RWPE2 (cell line): ENCODE measurements at regions not wholly inside any gene's neighbourhood (a gene's known extent, or its start where the extent isn't known, plus 50 kb on each side); places are given as distances from the start of the nearest gene placed in this dataset.
A peak's percentile ranks its signal among the peaks of the same experiment; 100 is the strongest.
"Not testable (repeated sequence)": the region's sequence is repeated elsewhere in the genome, so short reads cannot be mapped to it uniquely, and the experiment has no call there.

Source experiments
- ATAC-seq: fragments of 200-7000 bp; cut with Tn5 transposase; 3 replicates; pipeline ENCODE4 v1.9.1; 2021; ENCODE audit warnings: low read depth
- DNase-seq: peaks from one replicate; pipeline ENCODE4 v3.0.0-alpha.2; 2020; ENCODE audit warnings: low spot score
- H3K27ac ChIP-seq: fragments of 450-650 bp; 2 replicates; pipeline ENCODE4 v1.5.1; 2017; ENCODE audit warnings: mild to moderate bottlenecking; ENCODE audit not compliant: poor library complexity, severe bottlenecking
- H3K27me3 ChIP-seq: fragments of 250-450 bp; sonication (Bioruptor Pico); 2 replicates; pipeline ENCODE4 v1.5.1; 2021; ENCODE audit warnings: mild to moderate bottlenecking, moderate library complexity; ENCODE audit not compliant: insufficient read depth, poor library complexity, severe bottlenecking
- H3K36me3 ChIP-seq: fragments of 250-450 bp; sonication (Bioruptor Pico); 2 replicates; pipeline ENCODE4 v1.5.1; 2020; ENCODE audit warnings: low read depth, mild to moderate bottlenecking, moderate library complexity
- H3K4me1 ChIP-seq: fragments of 250-450 bp; sonication (Bioruptor Pico); 2 replicates; pipeline ENCODE4 v1.5.1; 2021; ENCODE audit warnings: mild to moderate bottlenecking, moderate library complexity; ENCODE audit not compliant: insufficient read depth, poor library complexity, severe bottlenecking
- H3K4me3 ChIP-seq: fragments of 250-450 bp; sonication (Bioruptor Pico); 2 replicates; pipeline ENCODE4 v1.5.1; 2021; ENCODE audit warnings: mild to moderate bottlenecking, moderate library complexity; ENCODE audit not compliant: severe bottlenecking
- H3K9me3 ChIP-seq: fragments of 250-450 bp; sonication (Bioruptor Pico); 2 replicates; pipeline ENCODE4 v1.5.1; 2021; ENCODE audit warnings: mild to moderate bottlenecking, moderate library complexity; ENCODE audit not compliant: severe bottlenecking
- TF ChIP-seq, protein P1 (sequence below): fragments of 450-650 bp; IDR thresholded peaks from one replicate; pipeline ENCODE4 v1.5.1; 2017; ENCODE audit warnings: mild to moderate bottlenecking, moderate library complexity; ENCODE audit not compliant: poor library complexity, severe bottlenecking

DNA sequence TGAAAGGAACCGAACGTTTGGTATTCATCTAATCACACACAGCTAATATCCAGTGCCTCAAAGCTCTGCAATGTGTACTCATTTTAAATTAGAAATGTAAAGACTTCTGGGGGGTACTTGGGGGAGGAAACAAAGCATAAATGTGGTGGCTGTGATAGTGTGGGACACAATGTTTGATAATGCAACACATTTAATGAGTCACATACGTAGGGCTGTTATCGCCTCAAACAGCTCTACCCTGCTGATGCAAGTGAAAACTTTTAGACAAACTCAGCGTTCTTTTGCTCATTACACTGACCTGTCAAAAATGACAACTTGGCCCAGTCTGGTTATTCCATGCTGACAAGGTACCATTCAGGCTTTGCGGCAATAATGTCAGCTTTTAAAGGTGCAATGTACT, 1227.1 kb upstream of the CELF4 start:
- no peak for DNase-seq
- H3K4me3 ChIP-seq: no peak overlapping the region
- H3K27ac ChIP-seq: no peak overlapping the region
- no peaks in the 10 kb centered on the region for H3K27me3 ChIP-seq
- TF ChIP-seq, protein P1, sequence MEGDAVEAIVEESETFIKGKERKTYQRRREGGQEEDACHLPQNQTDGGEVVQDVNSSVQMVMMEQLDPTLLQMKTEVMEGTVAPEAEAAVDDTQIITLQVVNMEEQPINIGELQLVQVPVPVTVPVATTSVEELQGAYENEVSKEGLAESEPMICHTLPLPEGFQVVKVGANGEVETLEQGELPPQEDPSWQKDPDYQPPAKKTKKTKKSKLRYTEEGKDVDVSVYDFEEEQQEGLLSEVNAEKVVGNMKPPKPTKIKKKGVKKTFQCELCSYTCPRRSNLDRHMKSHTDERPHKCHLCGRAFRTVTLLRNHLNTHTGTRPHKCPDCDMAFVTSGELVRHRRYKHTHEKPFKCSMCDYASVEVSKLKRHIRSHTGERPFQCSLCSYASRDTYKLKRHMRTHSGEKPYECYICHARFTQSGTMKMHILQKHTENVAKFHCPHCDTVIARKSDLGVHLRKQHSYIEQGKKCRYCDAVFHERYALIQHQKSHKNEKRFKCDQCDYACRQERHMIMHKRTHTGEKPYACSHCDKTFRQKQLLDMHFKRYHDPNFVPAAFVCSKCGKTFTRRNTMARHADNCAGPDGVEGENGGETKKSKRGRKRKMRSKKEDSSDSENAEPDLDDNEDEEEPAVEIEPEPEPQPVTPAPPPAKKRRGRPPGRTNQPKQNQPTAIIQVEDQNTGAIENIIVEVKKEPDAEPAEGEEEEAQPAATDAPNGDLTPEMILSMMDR: no peak
- H3K9me3 ChIP-seq: no peaks in the 10 kb centered on the region
- no peak for ATAC-seq
- no peaks in the 10 kb centered on the region for H3K36me3 ChIP-seq
- no peaks in the 10 kb centered on the region for H3K4me1 ChIP-seq

DNA sequence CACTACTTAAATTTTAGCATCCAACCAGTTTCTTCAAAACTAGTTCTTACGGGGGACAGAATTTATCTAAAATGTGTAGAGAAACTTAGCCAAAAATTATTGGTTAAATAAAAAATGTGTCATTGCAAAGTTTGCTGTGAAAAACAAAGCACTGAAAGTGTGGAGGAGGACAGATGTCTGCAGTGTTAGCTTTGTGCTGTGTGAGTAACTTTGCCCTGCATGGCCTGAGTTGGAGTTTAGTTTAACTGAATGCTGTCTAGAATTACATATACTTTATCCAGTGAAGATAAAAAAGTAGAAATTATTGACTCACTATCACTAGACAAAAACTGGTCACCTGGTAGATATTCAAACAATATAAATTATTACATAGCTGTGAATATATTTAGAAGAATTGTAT, 1225.2 kb upstream of the CELF4 start:
- no peak overlapping the region for H3K4me3 ChIP-seq
- no peaks in the 10 kb centered on the region for H3K27me3 ChIP-seq
- H3K27ac ChIP-seq: no peak overlapping the region
- H3K36me3 ChIP-seq: no peaks in the 10 kb centered on the region
- ATAC-seq: no peak
- no peaks in the 10 kb centered on the region for H3K9me3 ChIP-seq
- TF ChIP-seq, protein P1: no peak
- no peaks in the 10 kb centered on the region for H3K4me1 ChIP-seq
- DNase-seq: no peak

DNA sequence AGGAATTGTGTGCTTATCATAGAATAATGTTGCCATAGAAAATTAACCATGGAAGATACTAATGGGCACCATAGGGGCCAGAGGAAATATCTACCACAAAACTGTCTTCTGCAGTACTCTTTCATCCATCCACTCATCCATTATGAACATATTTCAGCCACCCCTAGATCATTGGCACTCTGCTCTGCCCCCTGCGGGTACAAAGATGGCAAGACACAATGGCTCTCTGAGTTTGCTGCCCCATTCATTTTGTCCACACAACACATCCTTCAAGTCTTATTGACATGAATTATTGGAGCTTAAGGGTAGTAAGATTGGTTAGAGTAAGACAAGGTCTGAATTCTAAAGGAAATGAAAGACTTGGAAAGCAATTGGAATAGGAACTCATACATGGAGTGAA, 1224.7 kb upstream of the CELF4 start:
- ATAC-seq (no peak), DNase-seq (no peak)
- Histone ChIP-seq H3K27ac (no peak overlapping the region), H3K4me3 (no peak overlapping the region), H3K27me3 (no peaks in the 10 kb centered on the region), H3K36me3 (no peaks in the 10 kb centered on the region), H3K9me3 (no peaks in the 10 kb centered on the region), H3K4me1 (no peaks in the 10 kb centered on the region)
- TF ChIP-seq, protein P1: peak; percentile 36

DNA sequence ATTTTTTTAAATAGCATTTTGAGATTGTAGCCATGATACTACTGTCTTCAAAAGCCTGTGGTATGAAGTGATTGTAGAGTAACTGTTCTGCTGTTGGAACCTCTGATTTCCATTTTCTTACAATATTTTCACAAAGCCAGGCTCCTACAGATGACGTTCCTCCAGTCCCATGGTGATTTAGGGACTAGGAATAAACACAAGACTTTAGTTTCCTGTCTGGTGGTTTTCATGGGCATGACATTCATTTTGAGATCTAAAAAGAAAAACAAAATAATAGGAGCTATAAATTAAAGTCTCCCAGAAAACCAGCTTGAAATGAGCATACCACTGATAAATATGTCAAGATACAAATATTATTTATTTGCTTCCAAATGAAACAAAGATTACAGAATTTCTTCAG, 1223.5 kb upstream of the CELF4 start:
- H3K4me3 ChIP-seq: no peak overlapping the region
- no peaks in the 10 kb centered on the region for H3K27me3 ChIP-seq
- H3K36me3 ChIP-seq: no peaks in the 10 kb centered on the region
- H3K27ac ChIP-seq: no peak overlapping the region
- TF ChIP-seq, protein P1: no peak
- H3K9me3 ChIP-seq: no peaks in the 10 kb centered on the region
- no peak for ATAC-seq
- no peaks in the 10 kb centered on the region for H3K4me1 ChIP-seq
- DNase-seq: no peak

DNA sequence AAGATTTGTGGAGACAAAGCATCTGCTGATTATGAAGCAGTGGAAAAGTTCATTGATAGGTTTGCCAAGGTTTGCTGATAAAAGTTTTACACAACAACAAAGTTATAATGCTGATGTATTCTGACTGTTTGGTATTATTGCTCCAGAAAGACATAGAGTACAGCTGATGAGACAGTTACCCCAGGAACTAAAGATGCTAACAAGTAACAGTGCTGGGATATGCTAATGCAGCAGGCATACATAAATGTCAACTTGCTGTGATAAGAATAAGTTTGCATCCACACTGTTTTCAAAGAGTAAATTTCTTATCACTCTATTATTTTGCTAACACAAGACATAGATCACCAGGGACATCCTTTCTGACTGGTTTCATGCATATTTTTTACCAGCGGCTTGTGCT, 1221.3 kb upstream of the CELF4 start:
- Histone ChIP-seq H3K27ac (no peak overlapping the region), H3K4me3 (no peak overlapping the region), H3K4me1 (no peaks in the 10 kb centered on the region), H3K9me3 (no peaks in the 10 kb centered on the region), H3K36me3 (no peaks in the 10 kb centered on the region), H3K27me3 (no peaks in the 10 kb centered on the region)
- DNase-seq (no peak), ATAC-seq (no peak)
- TF ChIP-seq, protein P1: no peak

DNA sequence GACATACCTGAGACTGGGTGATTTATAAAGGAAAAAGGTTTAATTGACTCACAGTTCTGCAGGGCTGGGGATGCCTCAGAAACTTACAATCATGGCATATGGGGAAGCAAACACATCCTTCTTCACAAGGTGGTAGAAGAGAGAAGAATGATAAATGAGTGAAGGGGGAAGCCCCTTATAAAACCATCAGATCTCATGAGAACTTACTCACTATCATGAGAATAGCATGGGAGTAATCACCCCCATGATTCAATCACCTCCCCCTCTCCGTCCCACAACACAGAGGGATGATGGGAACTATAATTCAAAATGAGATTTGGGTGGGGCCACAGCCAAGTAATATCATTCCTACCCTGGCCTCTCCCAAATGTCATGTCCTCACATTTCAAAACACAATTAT, 1206.0 kb upstream of the CELF4 start:
- DNase-seq, ATAC-seq: not testable (repeated sequence)

More for the DNA sequence above, 1206.0 kb upstream of the CELF4 start:
- H3K27me3 ChIP-seq, H3K4me1 ChIP-seq, H3K27ac ChIP-seq, H3K9me3 ChIP-seq, H3K4me3 ChIP-seq, H3K36me3 ChIP-seq: not testable (repeated sequence)
